ENCODE measurements at regions not wholly inside any gene's neighbourhood (a gene's known extent, or its start where the extent isn't known, plus 50 kb on each side); places are given as distances from the start of the nearest gene placed in this dataset.
A peak's percentile ranks its signal among the peaks of the same experiment; 100 is the strongest.

GRCh38 chrX:55813150-55813549 is 95.6 kb downstream of the RRAGB start:
- 82% methylated on average over 2 of the region's 3 CpGs; no CpG with 5 or more reads in 1 of the 2 experiments for WGBS, 2 experiments (ENCODE audit: insufficient coverage in 1 of 2, insufficient read length in 1 of 2)
- peaks cover 24% of the 10 kb centered on the region for H3K9me3 ChIP-seq (ENCODE audit: control insufficient read depth, low read length)
- DNase-seq, result peak; percentile 39
- Mint-ChIP-seq H3K27me3 (ENCODE audit: insufficient read depth) (no peaks in the 10 kb centered on the region), H3K36me3 (ENCODE audit: low read depth) (peaks cover 15% of the 10 kb centered on the region), H3K4me1 (no peaks in the 10 kb centered on the region), H3K27ac (no peak overlapping the region), H3K9me3 (peaks cover 86% of the 10 kb centered on the region), H3K4me3 (no peak overlapping the region)
- H3K9ac ChIP-seq (ENCODE audit: extremely low read depth, low read length, poor library complexity, severe bottlenecking), result no peak overlapping the region
- no peak overlapping the region for H3K4me3 ChIP-seq (ENCODE audit: low read length)
- H3K4me1 ChIP-seq (ENCODE audit: control insufficient read depth, insufficient read depth, low read length), result no peaks in the 10 kb centered on the region
- H3K27me3 ChIP-seq (ENCODE audit: control insufficient read depth, insufficient read depth, low read length, poor library complexity, severe bottlenecking), result no peaks in the 10 kb centered on the region
- TF ChIP-seq CTCF (conservative IDR thresholded peaks at IDR 0.05), result no peak
- H3K36me3 ChIP-seq (ENCODE audit: control insufficient read depth, insufficient read depth, low read length), result no peaks in the 10 kb centered on the region
- no peak overlapping the region for H3K27ac ChIP-seq (ENCODE audit: low read depth, low read length)

- H3K36me3 Mint-ChIP-seq (ENCODE audit: low read depth), result peaks cover 13% of the 10 kb centered on the region
- no peak overlapping the region for H3K9ac ChIP-seq (ENCODE audit: extremely low read depth, low read length, poor library complexity, severe bottlenecking)
- H3K9me3 ChIP-seq (ENCODE audit: control insufficient read depth, low read length), result peaks cover 24% of the 10 kb centered on the region
- peaks cover 74% of the 10 kb centered on the region for H3K9me3 Mint-ChIP-seq
- H3K4me3 Mint-ChIP-seq, result no peak overlapping the region
- no peak overlapping the region for H3K27ac ChIP-seq (ENCODE audit: low read depth, low read length)
- TF ChIP-seq CTCF (conservative IDR thresholded peaks at IDR 0.05), result no peak
- no peaks in the 10 kb centered on the region for H3K36me3 ChIP-seq (ENCODE audit: control insufficient read depth, insufficient read depth, low read length)
- H3K27ac Mint-ChIP-seq, result no peak overlapping the region
- no peak for DNase-seq
- H3K4me3 ChIP-seq (ENCODE audit: low read length), result no peak overlapping the region
- H3K4me1 ChIP-seq (ENCODE audit: control insufficient read depth, insufficient read depth, low read length), result no peaks in the 10 kb centered on the region
- H3K4me1 Mint-ChIP-seq, result peaks cover 3% of the 10 kb centered on the region
- H3K27me3 Mint-ChIP-seq (ENCODE audit: insufficient read depth), result no peaks in the 10 kb centered on the region
- H3K27me3 ChIP-seq (ENCODE audit: control insufficient read depth, insufficient read depth, low read length, poor library complexity, severe bottlenecking), result no peaks in the 10 kb centered on the region
Observed at GRCh38 chrX:55815546-55815945, 98.0 kb downstream of the RRAGB start.

- Mint-ChIP-seq H3K4me1 (peaks cover 3% of the 10 kb centered on the region), H3K9me3 (peaks cover 72% of the 10 kb centered on the region), H3K4me3 (no peak overlapping the region), H3K27me3 (ENCODE audit: insufficient read depth) (no peaks in the 10 kb centered on the region), H3K36me3 (ENCODE audit: low read depth) (peaks cover 11% of the 10 kb centered on the region), H3K27ac (no peak overlapping the region)
- Histone ChIP-seq H3K4me1 (ENCODE audit: control insufficient read depth, insufficient read depth, low read length) (no peaks in the 10 kb centered on the region), H3K27ac (ENCODE audit: low read depth, low read length) (no peak overlapping the region), H3K9me3 (ENCODE audit: control insufficient read depth, low read length) (peaks cover 24% of the 10 kb centered on the region), H3K9ac (ENCODE audit: extremely low read depth, low read length, poor library complexity, severe bottlenecking) (no peak overlapping the region), H3K4me3 (ENCODE audit: low read length) (no peak overlapping the region), H3K27me3 (ENCODE audit: control insufficient read depth, insufficient read depth, low read length, poor library complexity, severe bottlenecking) (no peaks in the 10 kb centered on the region), H3K36me3 (ENCODE audit: control insufficient read depth, insufficient read depth, low read length) (no peaks in the 10 kb centered on the region)
- DNase-seq, result no peak
- no peak for TF ChIP-seq CTCF (conservative IDR thresholded peaks at IDR 0.05)
- WGBS, 2 experiments (ENCODE audit: insufficient coverage in 1 of 2, insufficient read length in 1 of 2), result 60 to 95% methylated on average over 1 to 2 of the region's 2 CpGs
Observed at GRCh38 chrX:55816023-55816422, 98.5 kb downstream of the RRAGB start.

Measured in endodermal cell (in vitro differentiated cells).